Fibroblast of pulmonary artery (primary cell): ENCODE measurements at regions not wholly inside any gene's neighbourhood (a gene's known extent, or its start where the extent isn't known, plus 50 kb on each side); places are given as distances from the start of the nearest gene placed in this dataset.
A peak's percentile ranks its signal among the peaks of the same experiment; 100 is the strongest.

Experiments
- DNase-seq: peaks from one replicate; pipeline ENCODE4 v3.0.0-alpha.2; 2010; ENCODE audit warnings: low read depth
- H3K4me3 ChIP-seq: replicated peaks from 2 replicates; pipeline ENCODE4 v1.5.1; 2011; ENCODE audit warnings: low read depth, mild to moderate bottlenecking, control low read depth, low read length, moderate library complexity
- TF ChIP-seq, protein P1 (sequence below): IDR thresholded peaks from 2 replicates; pipeline ENCODE4 v1.5.1; 2011; ENCODE audit warnings: mild to moderate bottlenecking, control low read depth, low read length, inconsistent platforms; ENCODE audit errors: missing control alignments

DNA sequence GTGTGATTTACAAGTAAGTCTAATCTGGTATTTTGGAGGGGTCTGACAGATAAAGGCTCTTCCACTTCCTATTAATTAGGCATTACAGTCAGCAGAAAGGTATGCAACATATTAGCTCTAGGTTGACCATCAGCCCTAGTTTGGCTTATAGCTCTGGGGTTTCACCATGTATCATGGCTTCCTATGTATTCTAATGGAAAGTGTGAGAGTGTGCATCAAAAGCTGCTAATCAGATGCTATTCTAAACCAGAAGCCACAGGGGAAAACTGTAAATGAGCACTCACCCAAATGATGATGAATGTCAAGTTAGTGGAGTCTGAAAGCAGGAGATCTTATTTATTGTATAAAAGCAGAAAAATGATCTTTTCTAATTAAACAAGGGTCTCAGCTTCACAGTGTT is 149.2 kb upstream of the MITF start:
- no peak for DNase-seq
- no peak overlapping the region for H3K4me3 ChIP-seq
- TF ChIP-seq, protein P1, sequence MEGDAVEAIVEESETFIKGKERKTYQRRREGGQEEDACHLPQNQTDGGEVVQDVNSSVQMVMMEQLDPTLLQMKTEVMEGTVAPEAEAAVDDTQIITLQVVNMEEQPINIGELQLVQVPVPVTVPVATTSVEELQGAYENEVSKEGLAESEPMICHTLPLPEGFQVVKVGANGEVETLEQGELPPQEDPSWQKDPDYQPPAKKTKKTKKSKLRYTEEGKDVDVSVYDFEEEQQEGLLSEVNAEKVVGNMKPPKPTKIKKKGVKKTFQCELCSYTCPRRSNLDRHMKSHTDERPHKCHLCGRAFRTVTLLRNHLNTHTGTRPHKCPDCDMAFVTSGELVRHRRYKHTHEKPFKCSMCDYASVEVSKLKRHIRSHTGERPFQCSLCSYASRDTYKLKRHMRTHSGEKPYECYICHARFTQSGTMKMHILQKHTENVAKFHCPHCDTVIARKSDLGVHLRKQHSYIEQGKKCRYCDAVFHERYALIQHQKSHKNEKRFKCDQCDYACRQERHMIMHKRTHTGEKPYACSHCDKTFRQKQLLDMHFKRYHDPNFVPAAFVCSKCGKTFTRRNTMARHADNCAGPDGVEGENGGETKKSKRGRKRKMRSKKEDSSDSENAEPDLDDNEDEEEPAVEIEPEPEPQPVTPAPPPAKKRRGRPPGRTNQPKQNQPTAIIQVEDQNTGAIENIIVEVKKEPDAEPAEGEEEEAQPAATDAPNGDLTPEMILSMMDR, result no peak

DNA sequence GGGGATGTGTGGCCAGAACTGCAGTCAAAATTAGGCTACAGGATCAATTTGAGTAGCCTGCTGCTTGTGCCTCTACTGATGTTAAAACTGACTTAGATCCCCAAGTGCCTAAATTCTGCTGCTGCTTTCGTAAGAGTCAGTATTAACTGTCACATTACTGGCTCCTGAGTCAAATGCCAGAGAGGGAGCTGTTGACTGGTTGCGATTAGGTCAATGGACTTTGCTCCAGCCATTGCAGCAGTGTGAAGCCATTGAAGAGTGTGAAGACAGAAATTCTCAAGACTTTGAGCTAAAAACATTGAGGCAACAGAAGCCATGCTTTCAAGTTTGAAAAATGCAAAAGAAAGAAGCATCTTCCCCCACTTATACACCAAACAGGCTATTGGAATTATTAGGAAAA is 151.1 kb upstream of the MITF start:
- TF ChIP-seq, protein P1, result no peak
- DNase-seq, result no peak
- H3K4me3 ChIP-seq, result no peak overlapping the region

DNA sequence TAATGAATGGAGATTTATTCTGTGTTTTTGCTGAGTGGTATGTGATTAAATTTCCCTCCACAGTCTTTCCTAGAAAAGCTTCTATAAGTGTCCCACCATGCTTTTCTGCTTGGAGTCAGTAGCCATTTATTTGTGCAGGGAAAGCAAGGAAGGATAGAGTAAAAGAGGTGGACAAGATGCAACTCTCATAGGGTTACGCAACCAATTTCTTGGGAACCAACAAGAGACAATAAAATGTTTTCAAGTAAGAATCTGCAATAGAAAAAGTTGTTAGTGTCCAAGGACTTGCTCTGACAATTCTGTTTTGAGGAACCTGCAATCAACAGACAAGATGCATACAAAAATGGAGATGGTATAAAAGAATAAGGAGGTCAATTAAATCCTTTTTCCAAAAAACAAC is 153.8 kb upstream of the MITF start:
- TF ChIP-seq, protein P1, result no peak
- DNase-seq, result no peak
- no peak overlapping the region for H3K4me3 ChIP-seq

DNA sequence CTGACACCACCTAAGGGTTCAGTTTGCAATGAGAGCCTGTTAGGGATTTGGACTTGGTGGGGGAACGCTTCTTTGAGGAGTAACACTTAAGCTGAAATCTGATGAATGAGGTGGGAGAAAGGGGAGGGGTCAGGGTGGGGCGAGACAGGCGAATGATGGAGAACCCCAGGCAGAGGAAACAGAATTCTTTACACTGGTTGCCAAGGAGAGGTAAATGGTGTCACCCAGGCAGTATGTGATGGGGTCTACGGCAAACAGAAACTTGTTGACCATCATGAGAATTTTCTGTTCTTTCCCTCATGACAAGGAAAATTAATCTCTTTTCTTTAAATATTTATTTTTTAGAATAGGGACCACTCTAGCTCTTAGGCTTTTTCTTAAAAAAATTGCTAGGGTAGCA is 157.2 kb upstream of the MITF start:
- TF ChIP-seq, protein P1, result no peak
- H3K4me3 ChIP-seq, result no peak overlapping the region
- DNase-seq, result no peak

DNA sequence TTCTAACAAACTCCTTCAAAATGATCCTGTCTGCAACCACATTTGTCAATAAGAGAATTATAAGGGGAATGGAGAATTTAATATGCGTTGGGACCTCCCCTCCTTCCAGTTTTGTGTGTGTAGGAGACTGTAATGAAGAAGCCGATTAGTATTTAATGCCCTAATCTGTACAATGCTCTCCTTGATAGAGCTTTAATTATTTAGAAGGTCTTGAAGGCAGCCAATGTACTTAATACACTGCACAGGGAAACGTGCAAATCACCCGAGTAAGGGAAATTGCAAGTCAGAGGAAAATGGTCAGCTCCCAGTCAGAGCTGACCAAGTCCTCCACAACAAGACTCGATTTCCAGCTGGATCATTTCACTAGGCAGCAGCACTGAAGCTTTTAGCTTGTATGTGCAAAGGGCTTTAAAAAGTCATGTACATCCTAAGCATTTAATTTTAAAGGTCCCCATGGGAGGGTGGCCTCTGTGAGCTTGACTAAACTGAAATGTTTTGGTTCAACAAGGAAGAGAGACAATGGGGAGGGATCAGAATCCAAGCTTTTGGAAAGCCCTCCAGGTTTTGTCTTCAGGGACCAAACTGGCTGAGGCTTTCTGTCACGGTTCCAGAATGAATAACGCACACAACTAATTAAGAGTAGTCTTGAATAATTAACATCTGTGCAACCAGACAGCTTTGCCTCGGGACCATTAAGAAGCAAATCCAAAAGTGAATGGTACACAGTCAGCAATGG is 159.8 kb upstream of the MITF start:
- TF ChIP-seq, protein P1, result no peak
- DNase-seq, result no peak
- no peak overlapping the region for H3K4me3 ChIP-seq

DNA sequence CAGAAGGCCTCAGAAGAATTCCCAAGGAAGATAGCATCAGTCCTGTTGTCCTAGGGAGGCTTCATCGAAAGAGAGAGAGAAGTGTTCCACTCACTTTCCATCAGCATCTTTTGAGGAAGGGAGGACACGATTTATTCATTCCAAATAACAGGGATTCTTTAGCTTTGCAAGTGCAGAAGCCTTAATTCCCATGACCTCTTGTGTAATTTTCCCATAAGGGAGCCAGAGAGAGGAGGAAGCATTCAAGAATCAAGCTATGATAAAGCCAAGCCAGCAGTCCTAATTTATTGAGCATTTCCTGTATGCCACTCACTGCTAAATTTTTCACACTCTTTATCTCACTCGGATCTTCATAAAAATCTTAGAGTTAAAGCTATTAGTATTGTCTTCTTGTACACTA is 169.7 kb upstream of the MITF start:
- TF ChIP-seq, protein P1, result no peak
- H3K4me3 ChIP-seq, result no peak overlapping the region
- peak; percentile 11 for DNase-seq

DNA sequence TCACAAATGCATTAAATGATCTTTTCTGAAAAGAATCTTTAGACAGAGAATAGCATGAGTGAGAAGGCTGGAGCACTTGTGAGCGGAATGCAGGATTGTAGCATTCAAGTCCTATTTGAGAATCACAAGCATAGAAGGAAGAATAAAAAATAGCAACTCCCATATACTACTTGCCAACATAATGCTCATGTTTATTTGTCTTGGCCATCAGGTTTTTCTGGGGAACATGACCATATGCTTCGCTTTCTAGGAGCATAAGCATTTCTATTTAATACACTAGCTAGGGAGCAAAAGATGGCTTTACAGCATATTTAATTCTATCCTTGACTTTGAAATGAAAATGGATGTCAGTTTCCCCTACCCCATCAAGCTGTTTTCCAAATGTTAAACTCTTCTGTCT is 170.3 kb upstream of the MITF start:
- TF ChIP-seq, protein P1, result no peak
- H3K4me3 ChIP-seq, result no peak overlapping the region
- peak; percentile 13 for DNase-seq
